Frontal cortex (tissue), 3 donors: ENCODE measurements at regions not wholly inside any gene's neighbourhood (a gene's known extent, or its start where the extent isn't known, plus 50 kb on each side); places are given as distances from the start of the nearest gene placed in this dataset.
A peak's percentile ranks its signal among the peaks of the same experiment; 100 is the strongest.
"Not testable (repeated sequence)": the region's sequence is repeated elsewhere in the genome, so short reads cannot be mapped to it uniquely, and the experiment has no call there.

ENCODE experiments used
- DNase-seq, 2 donors: peaks; one replicate each; pipeline ENCODE4 v3.0.0; 2012; ENCODE audit warnings: low spot score in 2 of 2
- FAIRE-seq: peaks from 2 replicates; lab custom pipeline; 2012; peaks lifted over from hg19 to GRCh38; lab: Jason Lieb, UNC
- donor health status: control.
- donor health status: control.
- donor health status: control.

- DNase-seq: peak in 1 of 2 donors; percentile 6
- no peak for FAIRE-seq
These were observed 366.7 kb downstream of the BTG1 start for GRCh38 chr12:91778938-91779400.

GRCh38 chr12:91778091-91778832 is 367.4 kb downstream of the BTG1 start:
- no peak for DNase-seq
- FAIRE-seq: no peak

- FAIRE-seq: no peak
- no peak for DNase-seq
These were observed 368.2 kb downstream of the BTG1 start for GRCh38 chr12:91777268-91777992.

GRCh38 chr12:91774434-91774921 is 371.2 kb downstream of the BTG1 start:
- DNase-seq (no peak), FAIRE-seq (no peak)

GRCh38 chr12:91773749-91774429 is 371.8 kb downstream of the BTG1 start:
- DNase-seq (no peak), FAIRE-seq (no peak)

GRCh38 chr12:91772411-91772810 is 373.2 kb downstream of the BTG1 start:
- FAIRE-seq: no peak
- no peak for DNase-seq

- FAIRE-seq: no peak
These were observed 375.9 kb downstream of the BTG1 start for GRCh38 chr12:91769736-91770135.

GRCh38 chr12:91767237-91767636 is 378.4 kb downstream of the BTG1 start:
- FAIRE-seq (no peak), DNase-seq (no peak)

More at GRCh38 chr12:91769736-91770135, 375.9 kb downstream of the BTG1 start:
- no peak for DNase-seq

- FAIRE-seq (no peak), DNase-seq (no peak)
These were observed 379.2 kb downstream of the BTG1 start for GRCh38 chr12:91766454-91766853.

GRCh38 chr12:91763654-91764370 is 381.8 kb downstream of the BTG1 start:
- FAIRE-seq (no peak), DNase-seq (no peak)

- DNase-seq: no peak
- no peak for FAIRE-seq
These were observed 392.0 kb downstream of the BTG1 start for GRCh38 chr12:91753649-91754048.

- FAIRE-seq (no peak), DNase-seq (no peak)
These were observed 398.7 kb downstream of the BTG1 start for GRCh38 chr12:91746976-91747375.

- FAIRE-seq (no peak), DNase-seq (no peak)
These were observed 401.0 kb downstream of the BTG1 start for GRCh38 chr12:91744597-91744996.

- no peak for DNase-seq
These were observed 401.8 kb downstream of the BTG1 start for GRCh38 chr12:91743704-91744321.

GRCh38 chr12:91743280-91743679 is 402.4 kb downstream of the BTG1 start:
- DNase-seq (no peak), FAIRE-seq (no peak)

More at GRCh38 chr12:91743704-91744321, 401.8 kb downstream of the BTG1 start:
- no peak for FAIRE-seq

- DNase-seq: no peak
- no peak for FAIRE-seq
These were observed 403.7 kb downstream of the BTG1 start for GRCh38 chr12:91741932-91742331.

GRCh38 chr12:91733846-91734245 is 411.8 kb downstream of the BTG1 start:
- DNase-seq, FAIRE-seq: not testable (repeated sequence)

GRCh38 chr12:91732086-91732485 is 413.6 kb downstream of the BTG1 start:
- DNase-seq (no peak), FAIRE-seq (no peak)

GRCh38 chr12:91729543-91729942 is 416.1 kb downstream of the BTG1 start:
- DNase-seq (no peak), FAIRE-seq (no peak)
